NCI-H128 (cell line): ENCODE measurements at regions not wholly inside any gene's neighbourhood (a gene's known extent, or its start where the extent isn't known, plus 50 kb on each side); places are given as distances from the start of the nearest gene placed in this dataset.
"Not testable (repeated sequence)": the region's sequence is repeated elsewhere in the genome, so short reads cannot be mapped to it uniquely, and the experiment has no call there.

ENCODE experiments used
- DNase-seq: peaks from one replicate; lab custom pipeline; 2025; ENCODE audit not compliant: unreplicated experiment; lab: John Stamatoyannopoulos, UW

DNA sequence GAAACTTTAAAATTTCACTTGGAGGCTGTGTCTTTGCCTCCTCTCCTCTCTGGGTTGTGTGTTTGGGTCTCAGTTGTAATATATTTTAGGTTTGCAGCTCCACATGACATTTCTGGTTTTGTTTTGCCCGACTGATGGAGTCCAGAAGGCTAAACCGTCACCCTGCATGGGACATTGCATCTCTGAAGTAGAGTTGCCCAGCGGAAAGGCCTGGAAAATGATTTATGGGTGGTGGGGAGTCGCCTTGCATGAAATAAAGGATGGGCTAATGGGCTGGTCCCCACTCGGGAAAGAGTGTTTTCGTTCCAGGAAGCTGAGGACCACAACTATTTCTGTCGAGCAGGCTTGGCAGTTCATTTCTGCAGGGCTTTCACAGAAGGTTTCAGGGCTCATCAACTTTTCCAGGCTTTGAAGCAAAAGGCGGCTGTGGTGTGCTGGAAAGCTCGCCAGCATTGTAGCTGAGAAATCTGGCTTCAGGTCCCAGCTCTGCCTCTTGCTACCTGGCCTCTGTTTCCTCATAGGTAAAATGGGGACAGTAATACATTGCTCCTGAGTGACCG lies 74.8 kb upstream of the GSC start:
- DNase-seq = no peak

DNA sequence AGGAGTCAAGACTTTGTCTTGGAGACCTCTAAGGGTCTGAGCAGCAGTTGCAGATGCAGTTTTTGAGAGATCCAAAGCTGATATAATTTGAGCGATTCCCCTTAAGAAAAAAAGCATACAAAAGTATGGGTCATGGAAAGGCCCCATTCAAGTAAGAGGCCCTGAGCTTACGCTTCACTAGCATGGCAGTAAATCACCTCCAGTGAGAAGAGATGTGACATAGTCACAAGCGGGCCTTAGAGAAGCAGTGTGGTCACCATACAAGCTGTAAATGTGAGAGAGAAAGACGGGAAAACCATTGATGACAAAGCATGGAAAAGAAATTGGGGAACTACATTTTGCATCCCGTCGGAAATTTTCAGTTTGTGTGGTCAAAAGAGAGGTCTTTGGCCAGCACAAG lies 70.6 kb upstream of the GSC start:
- DNase-seq = no peak

DNA sequence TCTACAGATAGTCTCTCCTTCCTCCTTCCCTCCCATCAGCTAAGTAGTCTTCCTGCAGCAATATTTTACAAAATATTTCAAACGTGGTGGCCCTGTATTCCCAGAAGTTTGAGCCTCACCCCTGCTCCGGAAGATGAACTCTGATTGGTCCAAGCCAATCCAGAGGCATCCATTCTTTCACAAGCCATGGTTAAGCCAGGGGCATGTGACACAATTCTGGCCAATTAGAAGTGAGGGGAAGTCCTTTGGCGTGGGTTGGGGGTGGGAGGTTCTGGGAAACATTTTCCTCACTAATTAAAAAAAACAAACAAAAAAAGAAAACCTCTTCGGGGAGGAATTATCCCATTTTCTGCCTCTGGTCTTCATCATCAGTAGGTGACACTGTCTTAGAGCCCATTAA lies 69.4 kb upstream of the GSC start:
- DNase-seq = no peak

DNA sequence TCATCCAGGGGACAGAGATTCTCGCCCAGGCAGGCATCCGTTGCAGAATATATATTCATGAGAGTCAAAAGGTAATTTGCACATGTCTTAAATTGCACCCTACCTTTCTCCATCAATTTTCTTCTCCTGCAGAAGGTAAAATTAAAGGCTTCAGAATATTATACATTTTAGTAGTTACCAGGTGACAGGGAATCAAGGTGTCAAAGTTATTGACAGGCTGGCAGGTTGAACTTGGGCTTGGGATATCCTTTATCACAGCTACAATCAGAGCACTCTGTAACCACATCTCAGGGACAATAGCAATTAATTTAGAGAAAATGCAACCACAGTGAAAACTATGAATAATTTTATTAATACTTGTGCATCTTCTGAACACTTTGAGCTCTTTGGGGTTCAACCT lies 66.9 kb upstream of the GSC start:
- no peak for DNase-seq

DNA sequence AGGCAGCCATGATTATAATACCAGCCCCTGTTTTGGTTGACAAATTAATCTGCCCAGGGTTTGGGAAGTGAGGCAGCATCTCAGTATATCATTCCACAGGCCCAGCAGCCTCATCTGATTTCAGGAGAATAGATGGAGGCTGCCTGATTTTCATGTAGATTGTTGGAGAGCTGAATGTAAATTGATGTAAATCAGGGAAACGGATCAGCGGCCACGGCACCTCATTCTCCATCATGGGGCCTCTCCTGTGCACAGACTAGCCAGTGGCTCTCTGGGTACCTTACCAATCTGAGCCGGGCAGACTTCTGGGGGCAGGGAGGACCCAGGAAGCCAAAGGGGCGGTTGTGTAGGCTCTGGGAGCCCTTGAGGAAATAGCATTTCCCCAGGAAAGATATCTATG lies 63.7 kb upstream of the GSC start:
- no peak for DNase-seq

DNA sequence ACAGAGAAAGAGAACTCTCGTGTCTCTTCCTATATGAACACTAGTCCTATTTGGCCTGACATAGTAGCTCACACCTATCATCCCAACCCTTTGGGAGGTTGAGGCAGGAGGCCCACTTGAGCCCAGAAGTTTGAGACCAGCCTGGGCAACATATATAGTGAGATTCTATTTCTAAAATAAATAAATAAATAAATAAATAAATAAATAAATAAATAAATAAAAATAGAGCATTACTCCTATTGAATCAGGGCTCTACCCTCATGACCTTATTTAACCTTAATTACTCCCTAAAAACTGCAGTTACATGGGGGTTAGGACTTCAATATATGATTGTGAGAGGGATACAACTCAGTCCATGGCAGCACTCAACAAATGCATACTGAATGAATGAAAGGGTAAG lies 61.2 kb upstream of the GSC start:
- no peak for DNase-seq

DNA sequence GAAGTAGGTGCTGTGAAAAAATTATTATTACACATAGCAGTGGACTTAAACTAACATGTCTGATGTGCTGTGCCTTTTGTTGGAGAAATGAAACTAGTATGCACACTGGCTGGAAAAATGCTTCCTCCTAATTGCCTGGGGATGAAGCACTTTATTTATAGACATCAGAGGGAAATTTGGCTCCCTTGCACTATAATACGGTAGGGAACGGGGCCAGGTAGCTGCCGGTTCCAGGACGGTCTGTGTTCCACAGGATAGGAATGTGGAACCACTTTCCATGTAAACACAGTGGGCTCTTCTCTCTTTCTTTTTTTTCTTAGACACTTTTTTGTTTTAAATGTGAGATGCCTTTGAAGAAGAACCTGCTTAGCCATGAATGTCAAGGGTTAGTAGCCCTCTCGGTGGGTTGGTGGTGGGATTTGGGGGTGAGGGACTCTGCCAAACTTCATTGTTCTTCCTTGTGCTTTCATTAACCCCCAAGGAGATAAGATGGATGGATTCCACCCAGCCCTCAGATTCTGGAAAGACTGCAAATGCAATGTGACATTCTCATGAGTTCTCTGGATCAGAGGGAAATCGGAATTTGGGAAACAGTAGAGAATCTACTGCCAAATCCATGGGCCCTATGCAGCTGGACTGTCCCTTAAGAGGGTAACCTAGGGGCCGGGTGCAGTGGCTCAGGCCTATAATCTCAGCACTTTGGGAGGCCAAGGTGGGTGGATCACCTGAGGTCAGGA lies 58.0 kb upstream of the GSC start:
- DNase-seq = no peak

DNA sequence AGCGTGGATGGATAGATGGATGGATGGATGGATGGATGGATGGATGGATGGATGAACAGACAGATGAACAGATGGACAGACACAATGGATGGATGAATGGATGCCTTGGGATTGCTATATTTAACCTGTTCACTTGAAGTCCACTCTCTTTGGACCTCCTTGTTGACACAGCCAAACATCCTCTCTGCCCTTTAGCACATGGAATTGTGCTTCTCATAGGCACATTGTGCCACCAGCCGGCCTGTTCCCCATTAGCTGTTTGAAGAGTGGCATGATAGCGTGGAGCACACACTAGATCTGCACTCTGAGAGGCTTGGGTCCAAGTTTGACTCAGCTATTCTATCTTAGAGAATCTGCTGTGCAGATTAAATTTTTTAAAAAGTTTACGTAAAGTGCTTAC lies 56.9 kb upstream of the GSC start:
- no peak for DNase-seq

DNA sequence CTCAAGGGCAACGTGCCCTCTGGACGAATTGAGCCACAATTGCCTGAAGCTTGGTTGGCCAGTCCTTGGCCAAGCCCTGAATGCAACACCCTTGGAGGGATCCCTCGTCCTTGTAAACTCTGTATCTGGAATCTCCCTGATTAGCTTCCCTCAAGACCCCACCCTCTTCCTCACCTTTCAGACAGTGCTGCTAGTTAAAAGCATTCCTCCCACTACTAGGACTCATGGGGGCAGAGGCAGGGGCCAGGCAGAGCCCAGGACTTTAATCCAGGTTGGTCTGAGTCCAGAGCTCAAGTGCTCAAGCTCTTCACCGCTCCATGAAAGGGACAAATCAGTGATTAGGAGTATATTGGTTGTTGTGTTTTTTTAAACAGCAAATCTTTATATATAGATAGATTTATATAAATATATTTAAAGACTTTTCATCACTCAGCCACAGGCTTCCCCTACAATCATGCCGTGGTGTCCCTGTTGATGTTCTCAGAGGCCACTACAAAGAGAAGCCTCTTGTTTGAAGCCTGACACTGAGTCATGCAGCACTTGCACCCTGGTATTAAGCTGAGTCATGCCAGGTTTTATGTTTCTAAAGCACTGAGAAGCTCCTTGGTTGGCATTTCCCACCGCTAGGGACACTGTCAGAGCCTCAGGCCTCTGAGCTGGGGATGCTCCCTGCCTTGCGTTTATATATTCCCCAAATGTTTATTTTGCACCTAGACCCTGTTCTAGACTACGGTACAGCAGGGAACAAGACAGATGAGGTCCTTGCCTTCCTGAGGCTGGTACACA lies 53.8 kb upstream of the GSC start:
- DNase-seq = no peak

DNA sequence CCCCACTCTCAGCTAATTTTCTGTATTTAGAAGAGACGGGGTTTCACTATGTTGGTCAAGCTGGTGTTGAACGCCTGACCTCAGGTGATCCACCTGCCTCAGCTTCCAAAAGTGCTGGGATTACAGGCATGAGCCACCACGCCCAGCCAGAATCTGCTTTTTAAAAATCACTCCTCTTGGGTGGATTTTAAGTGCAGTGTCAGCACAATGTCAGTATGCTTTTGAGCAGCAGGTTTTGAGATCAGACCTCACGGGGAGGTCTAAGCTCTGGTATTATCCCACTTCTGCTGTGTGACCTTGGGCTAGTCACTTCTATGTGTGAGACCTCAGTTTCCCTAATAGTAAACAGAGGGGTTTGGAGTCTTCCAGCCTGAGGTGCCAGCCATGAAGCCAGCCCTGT lies 51.8 kb upstream of the GSC start:
- no peak for DNase-seq

DNA sequence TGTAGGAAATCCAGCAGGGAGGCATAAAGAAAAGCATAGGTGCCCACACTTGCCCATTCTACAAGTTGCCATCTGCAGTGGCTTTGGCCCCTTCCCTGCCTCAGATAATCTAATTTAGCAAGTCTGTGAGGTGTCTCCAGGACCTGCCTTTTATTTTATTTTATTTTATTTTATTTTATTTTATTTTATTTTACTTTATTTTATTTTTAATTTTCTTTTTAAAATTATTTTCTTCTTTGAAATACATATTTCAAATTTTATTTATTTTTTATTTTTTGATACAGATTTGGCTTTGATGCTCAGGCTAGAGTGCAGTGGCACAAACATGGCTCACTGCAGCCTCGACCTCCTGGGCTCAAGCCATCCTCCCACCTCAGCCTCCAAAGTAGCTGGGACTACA lies 51.0 kb upstream of the GSC start:
- not testable (repeated sequence) for DNase-seq
